GM21786 (cell line): ENCODE measurements at regions not wholly inside any gene's neighbourhood (a gene's known extent, or its start where the extent isn't known, plus 50 kb on each side); places are given as distances from the start of the nearest gene placed in this dataset.
"Not testable (repeated sequence)": the region's sequence is repeated elsewhere in the genome, so short reads cannot be mapped to it uniquely, and the experiment has no call there.

Source experiments
- ATAC-seq: cut with Tn5 transposase; IDR thresholded peaks from one replicate; pipeline ENCODE4 v1.9.1; 2021; ENCODE audit not compliant: unreplicated experiment

DNA sequence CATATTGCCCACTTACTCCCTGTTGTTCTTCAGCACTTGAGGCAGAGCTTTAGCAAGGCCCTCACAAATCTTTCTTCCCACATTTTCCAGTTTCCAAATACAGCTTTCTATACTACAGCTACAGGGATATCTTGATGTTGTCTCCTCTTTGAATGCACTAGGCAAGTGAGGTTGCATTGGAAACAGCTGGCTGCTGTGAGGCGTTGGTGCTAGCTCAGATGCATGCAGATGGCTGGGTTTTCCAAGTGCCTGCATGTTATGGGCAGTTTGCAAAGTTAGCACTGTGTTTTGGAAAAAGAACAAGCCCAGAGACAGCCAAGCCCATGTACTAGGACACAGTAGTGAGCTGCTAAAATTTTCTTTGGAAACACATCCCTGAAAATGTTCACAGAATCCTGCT is 315.1 kb upstream of the RASGEF1B start:
- ATAC-seq = no peak

DNA sequence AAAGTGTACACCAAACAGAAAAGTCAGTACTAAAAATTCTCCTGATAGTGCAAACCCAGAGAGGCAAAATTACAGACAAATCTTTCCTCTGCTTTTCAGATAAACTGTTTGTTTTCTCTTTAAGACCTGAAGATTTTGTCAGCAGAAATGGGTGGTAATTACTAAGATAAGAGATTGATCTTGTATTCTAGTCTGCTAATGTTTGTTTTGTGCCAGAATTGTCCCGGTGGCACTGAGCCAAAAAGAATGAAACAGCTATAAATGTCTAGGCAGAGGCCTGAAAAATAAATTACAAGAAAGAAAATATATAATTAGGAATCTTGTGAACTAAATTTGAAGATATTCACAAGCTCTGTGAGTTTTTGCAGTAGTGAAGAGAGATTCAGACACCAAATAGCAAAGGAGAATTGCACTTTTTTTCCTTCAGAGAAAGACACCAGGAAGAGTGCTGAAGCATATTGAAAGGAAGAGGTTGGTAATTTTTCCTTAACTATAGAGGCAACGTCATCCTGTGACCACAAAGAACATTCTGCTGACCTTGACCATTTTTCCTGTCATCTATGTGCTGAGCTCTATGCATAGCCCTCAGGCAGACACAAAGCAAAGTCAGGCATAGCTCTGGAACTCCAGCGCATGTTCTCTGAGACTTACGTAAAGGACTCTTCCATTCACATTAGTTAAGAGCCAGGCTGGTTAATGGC is 314.5 kb upstream of the RASGEF1B start:
- ATAC-seq = no peak

DNA sequence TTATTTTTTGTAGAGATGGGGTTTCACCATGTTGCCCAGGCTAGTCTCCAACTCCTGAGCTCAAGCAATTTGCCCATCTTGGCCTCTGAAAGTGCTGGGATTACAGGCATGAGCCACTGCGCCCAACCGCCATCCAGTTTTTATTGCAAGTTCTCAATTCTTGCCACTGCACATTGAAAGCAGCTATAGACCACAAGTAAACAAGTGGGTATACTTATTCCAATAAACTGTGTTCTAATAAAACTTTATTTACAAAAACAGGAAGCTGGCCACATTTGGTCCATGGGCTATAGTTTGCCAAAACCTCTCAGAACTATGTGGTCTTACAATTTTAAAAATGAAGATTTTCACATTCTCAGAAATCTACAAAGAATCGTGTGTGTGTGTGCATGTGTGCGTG is 313.6 kb upstream of the RASGEF1B start:
- ATAC-seq = no peak

DNA sequence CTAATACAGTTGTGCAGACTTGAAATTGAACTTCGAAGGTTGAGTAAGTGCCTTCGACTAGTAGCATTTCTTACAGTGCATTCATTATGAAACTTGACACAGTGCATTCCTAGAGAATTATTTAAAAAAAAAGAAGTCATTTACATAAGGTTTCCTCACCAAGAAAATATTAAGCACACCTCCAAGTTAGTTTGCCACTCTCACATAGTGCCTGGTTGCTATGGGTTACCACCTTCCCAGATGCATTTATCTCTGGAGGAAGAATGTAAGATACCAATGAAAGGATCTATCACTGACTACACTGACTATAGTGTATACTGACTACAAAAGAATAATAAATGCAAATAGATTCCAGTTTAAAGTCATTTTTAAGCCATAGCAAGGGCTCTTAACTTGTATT is 311.9 kb upstream of the RASGEF1B start:
- no peak for ATAC-seq

DNA sequence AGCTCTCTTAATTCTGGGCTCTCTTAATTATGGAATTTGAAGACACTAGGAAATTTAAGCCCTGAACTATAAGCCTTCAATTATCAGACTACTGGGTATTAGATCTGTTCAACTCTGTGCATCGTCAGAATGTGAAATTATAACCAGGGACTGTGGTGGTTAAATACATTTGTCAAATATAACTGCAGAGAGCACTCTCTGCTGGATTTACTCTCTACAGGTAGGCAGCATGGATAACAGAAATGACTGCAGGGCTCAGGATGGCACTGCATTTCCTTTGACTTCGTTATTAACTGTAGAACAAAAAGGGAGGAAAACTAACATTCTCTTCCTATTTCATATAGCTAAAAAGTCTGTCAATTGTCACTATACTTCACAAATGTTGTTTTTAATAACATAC is 310.1 kb upstream of the RASGEF1B start:
- ATAC-seq = no peak

DNA sequence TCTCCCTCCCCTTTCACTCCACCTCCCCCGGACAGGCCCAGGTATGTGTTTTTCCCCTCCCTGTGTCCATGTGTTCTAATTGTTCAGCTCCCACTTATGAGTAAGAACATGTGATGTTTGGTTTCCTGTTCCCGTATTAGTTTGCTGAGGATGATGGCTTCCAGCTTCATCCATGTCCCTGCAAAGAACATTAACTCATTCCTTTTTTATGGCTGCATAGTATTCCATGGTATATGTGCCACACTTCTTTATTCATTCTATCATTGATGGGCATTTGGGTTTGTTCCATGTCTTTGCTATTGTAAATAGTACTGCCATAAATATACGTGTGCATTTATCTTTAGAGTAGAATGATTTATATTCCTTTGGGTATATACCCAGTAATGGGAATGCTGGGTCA is 306.0 kb upstream of the RASGEF1B start:
- not testable (repeated sequence) for ATAC-seq

DNA sequence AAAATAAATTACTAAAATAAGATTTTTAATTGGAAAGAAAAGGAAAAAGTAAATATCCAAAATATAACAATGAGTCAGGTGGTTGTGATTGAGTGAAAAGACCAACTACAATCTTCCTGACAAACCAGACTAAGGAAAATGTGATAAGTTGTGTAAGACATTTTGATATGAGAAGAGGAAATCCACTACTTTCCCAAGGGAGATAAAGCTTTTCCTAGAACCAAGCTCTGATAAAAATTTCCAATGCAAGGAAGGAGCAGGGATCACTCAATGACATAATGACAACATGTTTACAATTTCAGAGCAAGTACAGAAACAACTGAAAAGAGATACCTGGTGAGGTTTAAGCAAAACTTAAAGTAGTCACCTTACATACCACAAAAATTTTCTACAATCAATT is 305.1 kb upstream of the RASGEF1B start:
- ATAC-seq = no peak

DNA sequence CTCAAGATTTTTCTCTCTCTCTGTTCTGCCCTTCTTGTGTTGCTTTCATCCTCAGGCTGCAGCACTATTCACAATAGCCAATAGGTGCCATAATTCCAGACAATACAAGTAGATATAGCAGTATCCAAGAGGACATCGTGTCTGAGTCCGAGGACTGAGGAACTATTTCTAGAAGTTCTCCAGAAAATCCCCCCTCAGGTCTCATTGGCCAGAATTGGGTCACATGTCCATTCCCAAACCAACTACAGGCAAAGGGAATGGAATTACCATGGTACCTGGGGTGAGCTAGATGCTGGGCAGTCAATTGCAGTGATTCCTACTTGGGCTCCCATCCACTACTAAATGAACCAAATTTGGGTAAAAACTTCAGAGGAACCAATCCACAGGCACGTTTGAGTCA is 301.9 kb upstream of the RASGEF1B start:
- no peak for ATAC-seq

DNA sequence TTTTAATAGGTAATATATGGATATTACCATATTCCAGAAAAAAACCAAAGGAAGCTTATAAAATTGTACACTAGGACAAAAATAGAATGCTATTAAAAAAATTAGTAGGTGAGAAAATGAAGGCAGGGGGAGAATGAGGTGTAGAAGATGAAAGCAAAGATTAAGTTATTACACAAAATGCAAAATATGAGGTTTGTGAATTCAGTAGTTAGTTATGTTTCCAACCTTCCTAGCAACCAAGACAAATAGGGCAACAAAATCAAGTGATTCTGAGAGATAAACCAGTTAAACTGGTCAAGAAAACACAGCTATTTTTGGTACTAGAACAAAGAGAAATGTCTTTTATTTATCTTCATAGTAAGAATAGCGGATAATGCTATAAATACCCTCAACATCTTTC is 300.0 kb upstream of the RASGEF1B start:
- ATAC-seq = no peak

DNA sequence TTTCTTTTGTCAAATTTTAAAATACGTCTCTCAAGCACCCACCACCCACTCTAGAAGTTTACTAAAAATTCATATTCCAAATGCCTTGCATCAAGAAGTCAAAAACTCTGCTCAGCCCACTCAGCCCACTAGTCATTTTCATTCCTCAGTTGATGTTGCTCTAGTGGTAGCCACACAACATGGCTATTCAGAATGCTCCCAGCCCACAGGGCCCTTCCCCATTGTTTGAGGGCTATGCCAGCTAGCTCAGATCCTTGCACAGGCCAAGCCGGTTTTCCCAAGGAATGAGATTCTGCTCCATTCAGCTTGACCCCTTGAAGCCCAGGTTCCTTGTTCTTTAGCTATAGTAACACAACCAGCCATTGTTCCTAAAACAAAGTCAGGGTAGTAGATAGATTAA is 297.5 kb upstream of the RASGEF1B start:
- ATAC-seq = no peak

DNA sequence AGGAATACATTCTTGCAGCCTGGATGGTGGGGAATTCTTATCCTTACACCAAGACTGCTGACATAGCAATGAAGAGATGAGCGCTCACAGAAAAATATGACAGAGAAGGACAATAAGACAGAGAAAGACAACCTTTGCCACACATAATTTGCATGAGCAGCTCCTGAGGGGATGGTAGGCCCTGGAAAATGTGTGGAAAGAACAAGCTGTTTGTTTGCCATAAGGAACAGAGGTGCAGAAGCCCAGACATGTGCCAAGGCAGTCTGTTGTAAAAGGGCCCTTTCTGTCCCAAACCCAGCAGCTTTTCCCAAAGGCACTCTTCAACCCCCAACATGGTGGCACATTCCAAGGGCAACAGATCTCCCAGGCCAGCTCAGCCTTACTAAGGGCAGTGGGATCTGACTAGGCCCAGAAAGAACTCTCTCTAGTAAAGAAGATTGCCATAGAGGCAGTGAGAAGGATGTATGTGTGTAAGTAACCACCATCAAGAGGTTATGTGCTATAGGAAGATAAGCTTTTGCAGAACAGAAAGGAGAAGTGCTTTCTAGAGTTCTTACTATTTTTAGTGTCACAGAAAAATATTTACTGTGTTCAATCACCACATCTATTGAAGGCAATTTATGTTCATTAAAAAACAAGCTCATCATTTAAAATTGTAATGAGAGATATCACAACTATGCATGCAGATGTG is 287.0 kb upstream of the RASGEF1B start:
- ATAC-seq = no peak

DNA sequence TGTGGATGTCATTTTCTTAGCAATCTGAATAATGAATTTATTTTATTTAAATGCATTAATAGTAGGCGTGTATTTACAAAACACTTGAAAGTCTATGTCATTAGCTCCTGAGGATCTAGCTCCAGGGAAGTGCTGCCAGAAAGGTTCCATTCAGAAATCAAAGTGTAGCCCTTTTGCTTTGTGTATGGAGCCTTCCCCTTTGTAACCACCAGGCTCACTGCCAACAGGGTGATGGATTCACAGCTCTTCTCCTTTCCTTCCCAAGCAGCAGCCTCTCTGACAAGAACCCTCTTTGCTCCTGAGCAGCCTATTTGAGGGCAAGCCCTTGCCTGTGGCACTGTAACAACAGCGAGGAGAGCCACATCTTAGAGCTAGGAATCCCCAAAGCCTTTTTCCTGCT is 286.0 kb upstream of the RASGEF1B start:
- no peak for ATAC-seq

DNA sequence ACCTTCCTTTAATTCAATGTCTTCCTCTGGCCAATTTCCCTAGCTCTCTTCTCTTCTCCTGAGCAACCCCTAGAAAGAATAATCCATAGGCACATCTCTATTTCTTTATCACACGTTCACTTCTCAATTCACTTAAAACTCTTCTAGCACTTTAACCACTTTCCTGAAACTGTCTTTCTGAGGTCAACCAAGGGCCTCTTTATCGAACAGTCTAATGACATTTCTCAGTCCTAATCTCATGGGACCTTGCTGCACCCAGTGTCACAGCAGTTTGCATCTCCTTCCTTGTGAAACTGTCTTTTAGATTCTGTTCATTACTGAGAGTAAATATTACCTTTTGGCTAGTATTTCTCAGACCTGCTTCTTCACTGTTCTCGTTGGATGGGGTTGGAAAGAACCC is 285.3 kb upstream of the RASGEF1B start:
- peak; percentile 86 for ATAC-seq

DNA sequence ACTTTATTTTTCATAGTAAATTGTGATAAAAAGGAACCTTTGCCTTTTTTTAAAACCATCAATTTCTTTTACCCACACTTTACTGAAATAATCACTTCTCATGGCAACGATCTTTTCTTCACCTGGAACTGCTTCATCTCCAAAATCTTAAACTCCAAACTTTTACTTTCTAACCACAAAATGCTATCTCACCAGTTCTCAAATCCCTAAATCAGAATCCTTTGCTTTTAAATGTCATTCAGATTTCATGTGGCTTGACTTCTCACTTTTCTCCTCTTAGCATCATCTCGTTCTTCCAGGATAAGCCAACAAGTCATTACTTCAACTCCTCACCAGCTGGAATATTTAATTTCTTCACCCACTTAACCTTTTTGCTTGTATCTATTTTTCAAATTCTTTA is 284.3 kb upstream of the RASGEF1B start:
- ATAC-seq = no peak

DNA sequence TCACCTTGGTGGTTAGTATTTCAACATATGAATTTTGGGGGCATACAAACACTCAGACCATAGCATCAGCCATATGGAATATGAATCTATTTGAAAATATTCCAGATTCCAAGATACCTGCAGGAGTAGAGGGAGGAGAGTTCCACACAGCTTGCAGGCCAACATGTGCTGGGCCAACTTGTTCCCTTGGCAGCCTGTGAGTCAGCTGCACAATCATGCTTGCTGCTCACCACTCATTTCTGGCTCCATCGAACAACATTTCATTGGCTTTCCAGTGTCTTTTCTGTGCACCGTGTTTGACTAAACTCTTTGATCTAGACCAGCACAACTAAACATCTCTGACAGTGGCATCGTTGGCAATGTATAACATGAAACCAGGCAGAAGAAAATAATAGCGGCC is 282.5 kb upstream of the RASGEF1B start:
- no peak for ATAC-seq

DNA sequence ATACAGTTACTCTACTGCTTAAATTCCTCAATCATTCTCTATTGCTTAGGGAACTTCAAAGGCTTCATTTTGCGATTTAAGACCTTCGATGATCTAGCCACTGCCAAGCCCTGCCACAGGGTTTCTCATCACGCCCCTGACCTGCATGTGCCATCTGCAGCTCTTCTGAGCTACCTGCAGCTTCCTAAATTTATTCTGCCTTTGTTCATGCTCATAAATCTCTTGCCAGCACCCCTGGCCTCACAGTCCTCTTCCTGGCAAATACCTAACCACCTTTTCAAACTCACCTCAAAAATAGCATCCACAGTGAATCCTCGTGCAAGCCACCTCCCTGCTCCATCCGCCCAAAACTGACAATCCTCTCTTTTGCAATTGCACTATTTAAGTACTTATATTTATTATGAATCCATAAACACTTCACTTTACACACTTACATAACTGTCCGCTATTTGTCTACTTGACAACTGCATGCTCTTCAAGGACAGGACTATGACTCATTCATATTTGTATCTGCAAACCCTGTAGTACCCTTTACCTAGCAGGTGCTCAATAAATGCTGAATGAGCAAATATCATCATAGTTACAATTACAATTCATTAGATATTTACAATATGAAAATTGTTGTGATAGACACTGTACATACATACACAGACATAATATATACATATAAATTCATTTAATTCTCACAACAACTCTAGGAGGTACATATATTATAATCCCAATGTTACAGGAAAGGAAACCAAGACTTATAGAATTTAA is 280.0 kb upstream of the RASGEF1B start:
- ATAC-seq = no peak

DNA sequence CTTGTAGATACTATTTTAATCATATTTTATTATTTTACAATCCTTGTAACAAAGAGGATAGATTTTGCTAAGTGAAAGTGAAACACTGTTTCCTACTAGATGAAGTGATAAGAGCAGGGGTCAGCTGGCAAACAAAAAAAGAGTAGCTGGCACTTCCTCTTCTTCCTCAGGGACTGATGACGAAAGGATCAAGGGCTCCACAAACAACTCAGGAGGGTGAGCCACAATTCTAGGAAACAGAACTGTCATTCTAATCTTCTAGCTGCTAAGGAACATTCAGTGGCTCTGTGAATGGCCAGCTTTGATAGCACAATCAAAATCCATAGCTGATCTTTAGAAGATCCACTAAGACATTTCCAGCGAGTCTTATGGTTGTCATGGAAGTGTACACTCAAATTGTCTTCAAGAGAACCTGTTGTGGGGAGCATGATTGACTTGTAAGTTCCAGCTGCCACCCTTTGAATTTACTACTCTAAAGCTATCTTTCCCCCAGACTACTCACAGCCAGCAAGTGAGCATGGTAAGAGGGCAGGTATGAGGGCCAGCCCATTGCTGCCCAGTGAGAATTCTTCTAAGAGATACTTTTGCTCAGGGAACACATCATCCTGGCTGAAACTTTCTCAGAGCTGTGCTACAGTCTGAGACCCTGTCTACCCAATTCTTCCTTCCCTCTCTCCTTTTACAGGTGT is 275.7 kb upstream of the RASGEF1B start:
- no peak for ATAC-seq

DNA sequence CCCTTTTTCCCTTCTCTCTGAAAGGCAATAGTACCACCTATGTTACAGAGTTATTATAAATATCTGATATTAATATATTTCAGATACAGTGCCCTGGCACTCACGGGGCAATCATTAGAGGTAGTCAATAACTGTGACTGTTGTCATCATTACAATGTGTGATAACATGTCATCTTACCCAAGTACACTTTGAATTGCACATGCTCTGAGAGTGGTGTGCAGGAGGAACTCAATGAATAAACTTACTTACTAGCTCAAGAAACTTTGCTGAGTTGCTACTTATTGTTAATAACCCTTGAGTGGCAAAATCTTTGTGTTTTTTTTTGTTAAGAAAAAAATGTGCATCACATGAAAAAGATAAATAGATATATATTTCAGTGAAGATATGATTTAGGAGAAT is 275.1 kb upstream of the RASGEF1B start:
- no peak for ATAC-seq

DNA sequence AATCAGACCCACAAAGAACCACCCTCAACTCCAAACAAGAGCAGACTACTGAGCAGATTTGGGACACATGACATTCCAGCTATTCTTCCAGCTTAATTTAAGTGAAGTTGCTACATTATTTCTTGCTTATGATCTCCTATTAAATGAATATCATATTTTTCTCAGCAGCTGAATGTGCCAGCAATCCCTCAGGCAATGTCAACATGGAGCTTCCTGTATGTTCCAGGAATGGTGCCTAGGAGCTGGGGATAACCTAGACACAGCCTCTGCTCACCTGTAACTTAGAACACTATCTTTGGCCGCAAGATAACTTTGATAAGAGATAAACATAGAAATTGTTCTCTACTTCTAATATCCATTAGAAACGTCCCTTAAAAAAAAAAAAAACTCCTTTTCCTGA is 274.4 kb upstream of the RASGEF1B start:
- ATAC-seq = no peak

DNA sequence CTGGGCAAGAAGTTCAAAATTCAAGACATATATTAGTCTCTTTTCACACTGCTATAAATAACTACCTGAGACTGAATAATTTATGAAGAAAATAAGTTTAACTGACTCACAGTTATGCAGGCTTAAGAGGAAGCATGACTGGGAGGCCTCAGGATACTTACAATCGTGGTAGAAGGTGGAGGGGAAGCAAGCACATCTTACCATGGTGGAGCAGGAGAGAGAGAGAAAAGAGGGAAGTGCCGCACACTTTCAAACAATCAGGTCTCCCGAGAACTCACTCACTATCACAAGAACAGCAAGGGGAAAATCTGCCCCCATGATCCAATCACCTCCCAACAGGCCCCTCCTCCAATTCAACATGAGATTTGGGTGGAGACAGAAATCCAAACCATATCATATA is 273.3 kb upstream of the RASGEF1B start:
- no peak for ATAC-seq

DNA sequence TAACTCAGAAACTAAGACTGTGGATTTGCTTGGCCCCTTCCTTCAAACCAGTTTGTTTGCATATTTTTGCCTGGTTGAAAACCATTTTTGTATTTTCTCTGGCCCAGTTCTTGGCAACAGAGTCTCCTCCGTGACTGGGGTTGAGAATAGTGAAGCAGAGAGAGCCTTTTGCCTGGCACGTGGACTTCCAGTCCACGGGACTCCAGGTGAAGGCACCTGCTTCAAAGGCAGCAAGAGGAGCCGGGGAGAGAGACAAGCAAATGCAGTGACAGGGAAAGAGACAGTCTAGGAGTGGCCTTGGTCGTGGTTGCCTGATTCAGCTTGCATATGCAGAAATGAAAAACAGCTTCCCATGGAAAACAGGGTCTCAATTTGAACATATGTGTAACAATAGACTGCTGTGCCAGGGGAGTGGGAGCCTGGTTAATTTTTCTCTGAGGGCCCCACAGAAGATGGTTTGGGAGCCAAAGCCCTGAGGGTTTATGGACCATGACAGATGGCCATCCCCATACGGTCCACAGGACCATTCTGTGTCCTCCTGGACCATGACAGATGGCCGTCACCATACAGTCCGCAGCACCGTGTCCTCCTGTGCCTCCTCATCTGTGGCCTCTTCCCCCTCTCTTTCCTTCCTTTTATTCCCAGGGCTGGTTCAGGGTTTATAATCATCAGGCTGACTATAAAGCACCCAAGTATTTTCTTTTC is 272.2 kb upstream of the RASGEF1B start:
- no peak for ATAC-seq
